ENCODE measurements at regions not wholly inside any gene's neighbourhood (a gene's known extent, or its start where the extent isn't known, plus 50 kb on each side); places are given as distances from the start of the nearest gene placed in this dataset.
"Not testable (repeated sequence)": the region's sequence is repeated elsewhere in the genome, so short reads cannot be mapped to it uniquely, and the experiment has no call there.

DNA sequence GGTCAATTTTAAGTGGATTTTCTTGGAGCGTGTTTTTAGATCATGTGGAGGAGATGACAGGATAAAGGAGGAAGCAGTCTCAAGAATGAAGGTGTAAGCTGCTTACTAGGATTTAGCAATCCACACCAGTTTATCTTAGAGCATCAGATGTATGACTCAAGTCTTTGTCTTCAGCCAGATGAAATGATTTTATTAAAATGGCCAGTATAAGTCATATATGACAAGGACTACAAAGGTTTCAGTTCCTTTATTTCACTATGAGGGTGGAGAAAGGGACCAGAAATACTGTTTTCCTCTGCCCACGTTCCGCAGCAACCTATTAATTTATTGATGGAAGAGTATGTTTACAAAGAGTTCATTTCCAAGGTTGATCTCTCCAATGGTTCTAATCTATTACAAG, 970.5 kb upstream of the SLC39A10 start:
- no peak for DNase-seq (ENCODE audit: low read depth in 2 of 2)

DNA sequence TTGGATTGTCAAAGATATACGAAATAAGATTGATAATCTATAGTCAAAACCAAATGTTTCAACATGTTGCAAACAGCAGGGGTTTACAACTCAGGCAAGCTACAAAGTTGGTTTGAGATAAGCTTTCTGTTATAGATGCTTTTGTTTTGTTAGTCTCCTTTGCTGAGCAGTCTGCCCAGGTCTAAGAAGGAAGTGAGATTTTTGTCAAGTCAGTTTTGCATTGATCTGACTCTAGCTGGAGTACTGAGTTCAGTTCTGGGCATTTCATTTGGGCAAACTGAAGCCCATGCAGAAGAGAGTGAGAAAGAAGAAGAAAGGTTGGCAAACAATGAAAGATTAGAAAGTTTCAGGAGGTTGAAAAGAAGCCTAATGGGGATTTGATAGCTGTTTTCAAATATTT, 983.0 kb upstream of the SLC39A10 start:
- no peak for DNase-seq (ENCODE audit: low read depth in 2 of 2)

DNA sequence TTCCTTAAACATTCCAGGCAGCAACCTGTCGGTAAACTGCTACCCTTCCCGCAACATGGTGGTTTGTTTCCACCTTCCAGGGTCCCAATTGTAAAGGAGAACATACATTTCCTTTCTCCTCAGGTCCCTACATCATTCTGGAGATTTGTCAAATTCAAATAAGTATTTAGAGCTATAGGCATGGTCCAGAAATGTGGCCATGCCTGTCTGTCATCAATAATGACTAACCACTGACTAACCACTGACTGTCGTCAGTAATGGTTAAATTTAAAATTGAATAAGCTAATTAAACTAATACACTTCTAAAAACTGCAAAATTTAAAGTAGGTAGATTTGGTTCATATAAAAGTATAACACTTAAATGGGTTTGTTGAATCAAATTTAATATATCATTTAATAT, 984.0 kb upstream of the SLC39A10 start:
- DNase-seq (ENCODE audit: low read depth in 2 of 2) = no peak

DNA sequence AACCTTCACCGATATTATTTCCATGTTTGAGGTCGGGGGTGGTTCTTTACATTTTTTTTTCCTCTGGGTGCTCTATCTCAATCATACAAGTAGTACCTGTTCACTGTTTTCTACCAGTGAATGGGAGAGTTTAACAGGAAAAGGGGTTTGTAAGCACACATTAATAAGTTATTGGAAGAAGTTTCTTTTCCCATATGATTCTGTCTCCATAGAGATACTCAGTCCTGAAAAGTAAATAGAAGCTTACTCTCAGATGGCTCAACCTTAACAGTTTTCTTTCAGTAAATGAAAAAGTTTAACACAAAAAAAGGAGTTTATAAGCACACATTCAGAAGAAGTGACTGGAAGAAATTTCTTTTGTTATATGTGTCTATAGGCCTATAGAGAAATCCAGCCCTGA, 995.6 kb upstream of the SLC39A10 start:
- DNase-seq (ENCODE audit: low read depth in 2 of 2) = no peak

DNA sequence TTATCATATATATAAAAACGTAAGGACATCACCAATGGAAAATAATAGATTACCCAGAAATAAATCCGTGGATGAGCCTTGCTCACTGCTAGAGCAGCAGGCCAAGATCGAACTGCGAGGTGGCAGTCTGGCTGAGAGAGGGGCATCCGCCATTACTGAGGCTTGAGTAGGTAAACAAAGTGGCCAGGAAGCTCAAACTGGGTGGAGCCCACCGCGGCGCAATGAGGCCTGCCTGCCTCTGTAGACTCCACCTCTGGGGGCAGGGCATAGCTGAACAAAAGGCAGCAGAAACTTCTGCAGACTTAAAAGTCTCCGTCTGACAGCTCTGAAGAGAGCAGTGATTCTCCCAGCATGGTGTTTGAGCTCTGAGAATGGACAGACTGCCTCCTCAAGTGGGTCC, 1018.0 kb upstream of the SLC39A10 start:
- DNase-seq (ENCODE audit: low read depth in 2 of 2) = not testable (repeated sequence)

DNA sequence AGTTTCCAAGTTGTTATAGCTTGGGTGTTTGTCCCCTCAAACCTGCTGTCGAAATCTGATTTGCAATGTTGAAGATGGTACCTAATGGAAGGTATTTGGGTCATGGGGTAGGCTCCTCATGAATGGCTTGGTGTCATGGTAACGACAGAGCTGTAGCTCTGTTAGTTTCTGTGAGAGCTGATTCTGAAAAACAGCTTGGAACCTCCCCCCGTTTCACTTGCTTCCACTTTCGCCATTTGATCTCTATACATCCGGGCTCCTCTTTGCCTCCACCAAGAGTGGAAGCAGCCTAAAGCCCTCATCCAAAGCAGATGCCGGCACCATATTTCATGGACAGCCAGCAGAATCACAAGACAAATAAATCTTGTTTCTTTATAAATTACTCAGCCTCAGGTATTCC, 1035.1 kb upstream of the SLC39A10 start:
- DNase-seq (ENCODE audit: low read depth in 2 of 2) = no peak

DNA sequence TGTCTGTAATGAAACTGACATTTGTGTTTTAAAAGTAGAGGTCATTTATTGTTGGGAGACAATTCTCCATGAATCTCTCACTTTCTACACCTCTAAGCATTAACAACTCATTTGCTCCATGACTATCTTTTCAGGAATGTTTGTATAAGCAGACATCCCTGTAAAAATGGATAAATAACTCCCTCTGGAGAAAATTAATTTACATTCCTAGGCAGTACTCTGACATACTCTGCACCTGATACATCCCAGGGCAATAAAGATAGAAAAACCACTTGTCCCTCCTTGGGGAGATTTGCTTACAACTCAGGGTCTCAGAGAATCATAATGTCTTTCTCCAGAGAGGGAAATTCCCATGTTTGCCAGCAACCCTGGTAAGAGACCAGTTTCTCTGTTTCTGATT, 1037.7 kb upstream of the SLC39A10 start:
- DNase-seq (ENCODE audit: low read depth in 2 of 2) = no peak

DNA sequence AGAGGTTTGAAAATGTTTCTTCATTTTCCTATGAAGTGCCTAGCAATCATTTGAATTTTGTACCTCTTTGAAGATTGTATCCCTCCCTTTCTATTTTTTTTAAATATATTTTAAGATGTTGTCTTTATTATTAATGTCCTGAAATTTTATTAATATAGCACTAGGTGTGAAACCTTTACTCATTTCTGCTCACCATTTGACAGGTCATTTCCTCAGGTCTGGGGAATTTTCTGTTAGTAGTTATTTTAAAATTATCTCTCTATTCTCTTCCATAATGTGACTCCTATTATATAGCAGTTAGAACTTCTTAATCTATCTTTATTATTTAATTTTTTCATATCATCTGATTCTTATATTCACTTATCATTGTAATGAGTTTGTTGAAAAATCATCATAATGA, 1038.6 kb upstream of the SLC39A10 start:
- no peak for DNase-seq (ENCODE audit: low read depth in 2 of 2)

DNA sequence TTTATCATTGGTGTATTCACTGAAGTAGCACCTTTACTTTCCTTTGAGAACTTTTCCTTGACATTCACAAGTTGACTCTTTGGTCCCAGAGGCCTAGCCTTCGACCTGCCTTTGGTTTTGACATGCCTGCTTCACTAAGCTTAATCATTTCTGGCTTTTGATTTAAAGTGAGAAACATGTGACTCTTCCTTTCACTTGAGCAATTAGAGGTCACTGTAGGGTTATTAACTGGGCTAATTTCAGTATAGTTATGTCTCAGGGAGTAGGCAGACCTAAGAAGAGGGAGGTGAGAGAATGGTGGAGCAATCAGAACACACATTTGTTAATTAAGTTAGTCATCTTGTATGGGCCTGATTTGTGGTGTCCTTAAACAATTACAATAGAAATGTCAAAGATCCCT, 1040.7 kb upstream of the SLC39A10 start:
- no peak for DNase-seq (ENCODE audit: low read depth in 2 of 2)

DNA sequence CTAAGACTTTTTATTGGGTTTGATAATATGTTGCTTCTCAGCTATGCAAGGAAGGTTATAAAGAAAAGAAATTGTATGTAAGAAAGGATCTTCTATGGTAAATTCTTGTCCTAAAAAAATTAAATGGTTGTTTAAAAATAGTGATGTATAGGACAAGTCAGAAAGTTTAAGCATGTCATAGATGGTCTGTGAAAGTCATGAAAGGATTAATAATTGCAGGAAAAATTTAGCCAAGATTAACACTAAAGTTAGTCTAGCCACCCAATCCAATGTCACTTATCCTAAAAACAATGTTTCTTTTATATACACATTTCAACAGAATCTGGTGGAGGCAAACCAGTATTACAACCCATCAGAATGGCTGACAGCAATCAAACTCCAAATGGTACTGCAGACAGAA, 1046.7 kb upstream of the SLC39A10 start:
- no peak for DNase-seq (ENCODE audit: low read depth in 2 of 2)

DNA sequence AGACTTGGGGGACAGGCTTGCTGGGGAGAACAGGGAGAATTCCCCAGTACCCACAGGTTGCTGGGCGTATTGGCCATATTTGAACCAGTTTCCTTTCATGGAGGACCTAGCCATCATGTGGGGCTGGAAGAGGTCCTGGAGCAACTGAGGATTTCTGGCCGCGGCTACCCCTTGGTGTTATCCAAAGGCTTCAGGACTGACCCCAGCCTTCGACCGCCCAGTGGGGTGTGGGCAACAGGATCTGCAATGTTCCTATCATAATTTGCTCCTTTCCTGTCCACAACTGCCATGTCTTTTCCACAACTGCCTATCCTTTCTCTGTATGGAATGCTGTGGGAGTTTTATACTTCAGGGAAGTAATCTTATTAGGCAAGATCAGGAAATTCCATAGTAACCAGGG, 1053.6 kb upstream of the SLC39A10 start:
- DNase-seq (ENCODE audit: low read depth in 2 of 2) = no peak

DNA sequence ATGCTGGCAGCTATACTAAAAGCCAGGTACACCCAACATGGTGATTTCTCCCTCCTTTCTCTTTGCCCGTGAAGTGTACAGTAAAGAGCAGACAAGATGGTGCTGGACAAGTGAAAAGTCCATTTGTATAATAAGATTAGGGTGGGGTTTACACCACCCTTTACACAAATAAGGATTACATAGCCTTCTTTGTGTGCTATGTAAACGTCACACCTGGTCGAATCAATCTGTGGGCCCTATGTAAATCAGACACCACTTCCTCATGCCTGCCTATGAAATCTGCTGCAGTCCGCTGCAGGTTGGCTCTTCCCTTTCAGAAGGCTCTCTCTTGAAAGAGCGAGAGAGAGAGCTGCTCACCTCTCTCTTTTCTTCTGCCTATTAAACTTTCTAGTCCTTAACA, 1054.3 kb upstream of the SLC39A10 start:
- DNase-seq (ENCODE audit: low read depth in 2 of 2) = no peak

DNA sequence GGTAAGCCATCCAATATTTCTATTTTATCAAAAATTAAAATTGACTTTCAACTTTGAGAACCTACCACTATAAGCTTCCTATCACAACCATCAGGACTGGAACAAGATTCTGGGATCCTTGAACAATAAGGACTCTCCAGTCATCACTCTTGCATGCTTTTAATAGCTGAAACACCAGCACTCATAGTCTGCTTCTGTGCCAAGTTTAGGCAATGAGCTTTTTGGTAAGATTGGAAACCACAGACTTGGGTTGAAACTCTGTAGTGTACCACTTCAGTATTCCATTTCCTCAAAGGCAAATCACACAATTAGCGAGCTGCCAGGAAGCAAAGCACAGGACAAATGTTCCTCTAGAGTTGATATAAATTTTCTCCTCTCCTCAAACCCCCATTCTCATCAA, 1065.8 kb upstream of the SLC39A10 start:
- DNase-seq (ENCODE audit: low read depth in 2 of 2) = no peak

DNA sequence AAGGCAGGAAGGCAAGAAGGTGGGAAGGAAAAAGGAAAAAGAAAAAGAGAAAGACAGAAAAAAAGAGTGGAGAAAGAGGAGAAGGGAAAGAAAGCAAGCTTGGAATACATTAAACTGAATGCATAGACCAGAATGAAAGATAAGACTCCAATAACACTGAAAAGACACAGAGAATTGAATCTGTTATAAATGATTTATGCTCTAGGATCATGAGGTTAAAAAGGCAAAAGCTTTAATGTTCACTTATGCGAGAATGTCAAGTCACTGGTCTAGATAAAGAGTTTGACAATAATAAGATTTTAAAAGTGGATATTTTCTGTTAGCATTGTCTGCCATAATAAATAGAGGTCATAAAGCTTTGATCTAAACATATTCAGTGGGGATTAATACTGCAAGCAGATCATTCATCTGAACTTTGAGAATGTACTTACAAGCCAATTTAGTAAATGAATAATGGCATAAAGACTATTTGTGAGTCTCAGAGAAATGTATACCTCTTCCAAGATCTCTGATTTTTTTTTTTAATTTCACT, 1069.2 kb upstream of the SLC39A10 start:
- no peak for DNase-seq (ENCODE audit: low read depth in 2 of 2)

DNA sequence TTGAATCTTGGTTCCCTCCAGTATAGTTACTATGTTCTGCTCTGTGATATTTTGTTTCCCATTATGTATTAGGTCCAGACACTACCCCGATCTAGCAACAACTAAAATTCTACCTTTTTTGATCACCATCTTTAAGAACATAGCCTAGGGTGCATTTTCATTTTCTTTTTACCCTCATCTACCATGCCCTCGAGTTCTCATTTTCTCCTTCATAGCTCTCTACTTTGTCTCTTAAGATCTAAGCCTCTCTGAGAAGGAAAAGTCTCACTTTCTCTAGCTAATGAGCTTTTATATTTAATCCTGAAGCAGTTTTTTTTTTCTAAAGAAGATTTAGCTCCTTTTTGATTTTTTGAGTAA, 1089.4 kb upstream of the SLC39A10 start:
- DNase-seq (ENCODE audit: low read depth in 2 of 2) = no peak

DNA sequence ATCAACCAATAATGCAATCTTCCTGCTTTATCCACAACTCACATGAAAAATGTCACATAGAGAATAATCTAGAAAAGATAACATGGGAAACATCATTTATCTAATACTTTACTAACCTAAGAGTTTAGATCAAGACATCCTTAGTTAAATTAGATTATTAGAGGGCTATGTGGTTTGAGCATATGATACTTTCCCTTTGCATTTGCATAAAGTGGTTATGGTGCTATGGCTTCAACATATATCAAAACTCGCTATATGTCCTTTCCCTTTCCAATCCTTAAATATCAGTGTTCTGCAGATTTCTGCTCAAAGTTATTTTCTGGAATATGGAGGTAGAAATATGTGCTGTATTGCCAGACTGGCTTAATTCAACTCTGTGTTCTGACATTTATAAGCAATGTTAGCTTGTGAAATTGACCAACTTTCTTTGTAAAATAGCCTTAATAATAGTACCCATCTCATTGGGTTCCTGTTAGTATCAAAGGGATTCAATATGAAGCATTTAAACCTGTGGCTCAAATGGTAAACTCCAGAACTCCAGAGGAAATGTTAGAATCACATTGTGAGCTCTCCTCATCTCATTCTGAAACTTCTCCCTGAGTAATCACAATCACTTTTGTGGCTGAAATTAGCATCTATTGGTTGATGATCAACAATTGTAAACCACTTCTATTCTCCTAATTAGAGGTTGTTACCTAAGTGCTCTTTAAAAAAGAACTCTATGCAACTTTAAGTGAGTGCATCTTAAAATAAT, 1089.9 kb upstream of the SLC39A10 start:
- no peak for DNase-seq (ENCODE audit: low read depth in 2 of 2)

DNA sequence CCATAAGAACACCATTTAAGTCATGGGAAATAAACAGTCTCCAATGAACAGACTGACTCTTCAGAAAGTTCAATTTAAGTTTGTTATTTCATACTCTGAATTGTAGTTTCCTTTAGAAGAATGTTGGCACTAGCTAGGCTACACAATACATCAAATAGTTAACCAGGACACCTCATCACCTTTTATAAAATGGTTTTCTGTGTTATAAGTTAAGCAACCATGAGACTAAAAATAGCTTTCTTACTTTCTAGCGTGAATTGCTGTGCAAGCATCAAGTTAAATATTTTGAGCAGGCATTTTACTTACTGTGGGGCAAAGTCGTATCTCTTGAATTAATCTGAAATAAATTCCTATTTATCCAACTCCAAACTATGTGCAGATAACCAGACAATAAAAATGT, 1092.6 kb upstream of the SLC39A10 start:
- DNase-seq (ENCODE audit: low read depth in 2 of 2) = no peak

DNA sequence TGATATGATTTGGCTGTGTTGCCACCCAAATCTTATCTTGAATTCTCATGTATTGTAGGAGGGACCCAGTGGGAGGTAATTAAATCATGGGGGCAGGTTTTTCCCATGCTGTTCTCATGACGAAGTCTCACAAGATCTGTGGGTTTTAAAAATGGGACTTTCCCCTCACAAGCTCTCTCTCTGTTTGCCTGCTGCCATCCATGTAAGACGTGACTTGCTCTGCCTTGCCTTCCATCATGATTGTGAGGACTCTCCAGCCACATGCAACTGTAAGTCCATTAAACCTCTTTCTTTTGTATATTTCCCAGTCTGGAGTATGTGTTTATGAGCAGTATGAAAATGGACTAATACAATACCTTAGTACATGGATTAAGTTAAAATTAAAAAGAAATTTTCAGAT, 1094.7 kb upstream of the SLC39A10 start:
- no peak for DNase-seq (ENCODE audit: low read depth in 2 of 2)

DNA sequence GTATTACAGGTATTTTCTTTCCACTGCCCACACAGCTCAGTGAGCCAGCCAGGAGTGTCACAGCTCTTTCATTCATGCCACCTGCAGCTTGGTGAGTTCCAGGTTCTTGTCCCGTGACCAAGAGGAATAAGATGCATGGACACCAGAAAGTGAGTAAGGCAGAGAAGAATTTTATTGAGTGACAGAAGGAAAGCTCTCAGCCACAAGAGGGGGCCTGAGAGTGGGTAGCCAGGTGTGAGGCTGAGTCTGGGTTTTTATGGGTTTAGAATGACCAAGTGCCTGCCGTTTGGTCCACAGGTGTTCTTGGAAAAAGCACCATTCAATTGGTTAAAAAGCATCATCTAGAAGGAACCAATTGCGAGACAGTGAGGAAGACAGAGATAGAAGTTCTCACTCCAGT, 1097.1 kb upstream of the SLC39A10 start:
- DNase-seq (ENCODE audit: low read depth in 2 of 2) = no peak

DNA sequence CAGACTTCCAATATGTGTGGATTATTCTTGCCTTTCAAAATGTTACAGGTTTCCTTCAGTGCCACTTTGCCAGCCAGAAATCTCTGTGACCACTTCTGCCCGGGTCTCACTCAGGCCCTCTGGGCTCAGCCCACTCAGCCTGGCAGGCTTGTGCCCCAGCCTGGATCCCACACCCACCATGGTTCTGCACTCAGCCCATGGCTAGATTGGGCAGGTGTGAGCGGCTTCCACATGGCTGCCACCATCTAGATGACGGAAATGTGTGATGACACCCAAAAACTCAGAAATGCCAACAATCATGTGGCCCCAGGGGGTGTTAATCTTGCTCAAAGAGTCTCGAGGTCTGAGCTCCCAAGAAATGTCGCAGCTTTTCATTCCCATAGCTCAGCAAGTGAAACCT, 1097.5 kb upstream of the SLC39A10 start:
- no peak for DNase-seq (ENCODE audit: low read depth in 2 of 2)

DNA sequence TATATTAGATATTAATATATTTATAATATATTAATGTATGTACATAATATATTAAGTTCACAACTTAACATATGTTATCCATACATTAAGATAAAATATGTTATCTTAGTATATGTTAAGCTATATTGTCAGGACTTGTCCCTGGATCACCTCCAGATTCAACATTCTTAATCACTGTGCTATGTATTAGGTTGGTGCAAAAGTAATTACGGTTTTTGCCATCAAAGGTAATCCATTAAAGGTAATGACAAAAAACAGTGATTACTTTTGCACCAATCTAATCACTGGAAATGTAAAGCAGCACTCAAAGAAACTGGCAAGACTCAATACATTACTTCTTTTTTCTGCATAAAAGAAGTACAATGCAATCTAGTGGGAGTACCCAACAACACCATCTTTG, 1099.0 kb upstream of the SLC39A10 start:
- DNase-seq (ENCODE audit: low read depth in 2 of 2) = no peak

DNA sequence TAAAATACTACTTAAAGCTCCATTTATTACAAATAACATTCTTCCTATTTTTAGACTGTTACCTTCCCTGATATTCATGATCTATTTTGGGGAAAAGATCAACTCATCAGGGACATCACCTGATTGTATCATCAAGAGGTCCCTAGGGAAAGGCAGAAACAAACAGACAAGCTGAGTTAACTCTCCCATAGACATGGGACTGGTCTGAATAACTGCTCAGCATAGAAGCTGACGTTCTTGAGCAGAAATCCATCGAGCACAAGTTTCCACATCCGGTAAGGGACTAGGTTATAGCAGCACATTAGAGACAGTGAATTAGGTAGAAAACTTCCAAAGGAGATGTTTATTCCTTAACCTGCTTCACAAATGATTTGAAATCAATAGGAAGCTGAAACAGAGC, 1100.4 kb upstream of the SLC39A10 start:
- no peak for DNase-seq (ENCODE audit: low read depth in 2 of 2)

DNA sequence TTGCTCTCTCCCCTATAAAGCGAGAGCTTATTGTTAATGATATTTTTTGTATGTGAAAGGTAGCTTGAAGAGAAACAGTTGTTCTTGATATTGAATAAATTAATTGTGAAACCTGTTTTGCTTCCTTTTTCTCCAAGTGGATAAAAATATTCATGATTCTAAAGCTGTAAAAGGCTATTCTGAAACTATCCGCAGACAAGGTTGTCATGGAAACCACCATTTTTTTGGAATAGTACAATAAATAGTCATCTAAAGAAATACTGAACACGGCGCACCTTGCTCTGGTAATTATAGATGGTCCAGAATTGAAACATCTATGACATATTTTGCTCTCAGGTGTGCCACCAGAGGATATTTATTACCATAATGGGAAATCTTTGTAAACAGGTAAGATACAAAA, 1103.0 kb upstream of the SLC39A10 start:
- no peak for DNase-seq (ENCODE audit: low read depth in 2 of 2)

DNA sequence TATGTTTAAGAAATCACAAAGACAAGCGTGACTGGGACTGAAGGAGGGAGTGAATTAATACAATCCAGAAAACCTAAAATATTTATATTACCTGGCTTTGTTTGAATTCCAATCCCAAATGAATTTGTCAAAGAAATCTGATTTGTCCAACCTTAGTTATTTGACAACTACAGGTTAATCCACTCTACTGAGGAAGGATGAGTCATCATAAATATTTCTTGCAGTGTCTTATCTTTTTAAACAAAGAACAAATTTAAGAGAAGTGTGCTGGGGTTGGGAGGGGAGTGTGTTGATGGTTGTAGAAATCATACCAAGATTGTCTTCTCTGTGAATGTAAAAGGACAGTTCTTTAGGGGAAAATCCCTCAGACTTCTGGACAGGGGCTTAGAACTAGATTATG, 1106.3 kb upstream of the SLC39A10 start:
- no peak for DNase-seq (ENCODE audit: low read depth in 2 of 2)
